HG03354 (cell line): ENCODE measurements at regions not wholly inside any gene's neighbourhood (a gene's known extent, or its start where the extent isn't known, plus 50 kb on each side); places are given as distances from the start of the nearest gene placed in this dataset.
A peak's percentile ranks its signal among the peaks of the same experiment; 100 is the strongest.
"Not testable (repeated sequence)": the region's sequence is repeated elsewhere in the genome, so short reads cannot be mapped to it uniquely, and the experiment has no call there.

Source experiments
- ATAC-seq: cut with Tn5 transposase; IDR thresholded peaks from one replicate; pipeline ENCODE4 v1.9.1; 2021; ENCODE audit warnings: mild to moderate bottlenecking; ENCODE audit not compliant: unreplicated experiment, poor library complexity, severe bottlenecking

- no peak for ATAC-seq
Measured at GRCh38 chr10:91745090-91745831, 53.0 kb upstream of the TNKS2 start.

- no peak for ATAC-seq
Measured at GRCh38 chr10:91743465-91743864, 54.8 kb upstream of the TNKS2 start.

GRCh38 chr10:91742229-91742628 lies 56.0 kb upstream of the TNKS2 start:
- no peak for ATAC-seq

- no peak for ATAC-seq
Measured at GRCh38 chr10:91741356-91741755, 56.9 kb upstream of the TNKS2 start.

- no peak for ATAC-seq
Measured at GRCh38 chr10:91740353-91740924, 57.8 kb upstream of the TNKS2 start.

- ATAC-seq, result not testable (repeated sequence)
Measured at GRCh38 chr10:91732265-91732664, 66.0 kb upstream of the TNKS2 start.

GRCh38 chr10:91729339-91729738 lies 68.9 kb upstream of the TNKS2 start:
- ATAC-seq, result not testable (repeated sequence)

- ATAC-seq, result no peak
Measured at GRCh38 chr10:91726355-91726754, 71.9 kb upstream of the TNKS2 start.

- ATAC-seq, result no peak
Measured at GRCh38 chr10:91724933-91725332, 73.3 kb upstream of the TNKS2 start.

- no peak for ATAC-seq
Measured at GRCh38 chr10:91713461-91714072, 80.7 kb upstream of the PPP1R3C start.

GRCh38 chr10:91711885-91712680 lies 79.2 kb upstream of the PPP1R3C start:
- peak; percentile 75 for ATAC-seq

GRCh38 chr10:91709394-91709798 lies 76.5 kb upstream of the PPP1R3C start:
- no peak for ATAC-seq

- ATAC-seq, result no peak
Measured at GRCh38 chr10:91708174-91708861, 75.4 kb upstream of the PPP1R3C start.

GRCh38 chr10:91707236-91707635 lies 74.4 kb upstream of the PPP1R3C start:
- no peak for ATAC-seq

GRCh38 chr10:91705948-91706670 lies 73.2 kb upstream of the PPP1R3C start:
- ATAC-seq, result no peak

- ATAC-seq, result no peak
Measured at GRCh38 chr10:91702620-91703019, 69.7 kb upstream of the PPP1R3C start.

GRCh38 chr10:91700788-91701444 lies 68.0 kb upstream of the PPP1R3C start:
- no peak for ATAC-seq

- ATAC-seq, result no peak
Measured at GRCh38 chr10:91700273-91700672, 67.4 kb upstream of the PPP1R3C start.

- ATAC-seq, result no peak
Measured at GRCh38 chr10:91698258-91698657, 65.4 kb upstream of the PPP1R3C start.
